GM19023 (cell line): ENCODE measurements at regions not wholly inside any gene's neighbourhood (a gene's known extent, or its start where the extent isn't known, plus 50 kb on each side); places are given as distances from the start of the nearest gene placed in this dataset.

Experiments
- ATAC-seq: cut with Tn5 transposase; IDR thresholded peaks from one replicate; pipeline ENCODE4 v1.9.1; 2021; ENCODE audit warnings: mild to moderate bottlenecking, moderate library complexity; ENCODE audit not compliant: unreplicated experiment

GRCh38 chr4:126004941-126005340 lies 690.2 kb downstream of the FAT4 start:
- no peak for ATAC-seq

GRCh38 chr4:126007142-126007541 lies 692.4 kb downstream of the FAT4 start:
- no peak for ATAC-seq

GRCh38 chr4:126012691-126013290 lies 698.0 kb downstream of the FAT4 start:
- ATAC-seq, result no peak

GRCh38 chr4:126018274-126018673 lies 703.5 kb downstream of the FAT4 start:
- ATAC-seq, result no peak

GRCh38 chr4:126023896-126024295 lies 709.1 kb downstream of the FAT4 start:
- ATAC-seq, result no peak

- no peak for ATAC-seq
Observed at GRCh38 chr4:126027601-126028000, 712.8 kb downstream of the FAT4 start.

- ATAC-seq, result no peak
Observed at GRCh38 chr4:126028876-126029275, 714.1 kb downstream of the FAT4 start.

GRCh38 chr4:126037231-126037630 lies 722.5 kb downstream of the FAT4 start:
- no peak for ATAC-seq

GRCh38 chr4:126038502-126039144 lies 723.9 kb downstream of the FAT4 start:
- no peak for ATAC-seq

GRCh38 chr4:126046081-126046614 lies 731.4 kb downstream of the FAT4 start:
- ATAC-seq, result no peak

- ATAC-seq, result no peak
Observed at GRCh38 chr4:126047114-126047513, 732.4 kb downstream of the FAT4 start.

- no peak for ATAC-seq
Observed at GRCh38 chr4:126051689-126052424, 737.1 kb downstream of the FAT4 start.

- ATAC-seq, result no peak
Observed at GRCh38 chr4:126056116-126056650, 741.4 kb downstream of the FAT4 start.

- ATAC-seq, result no peak
Observed at GRCh38 chr4:126057371-126057770, 742.6 kb downstream of the FAT4 start.

GRCh38 chr4:126058596-126058995 lies 743.8 kb downstream of the FAT4 start:
- no peak for ATAC-seq

- no peak for ATAC-seq
Observed at GRCh38 chr4:126061655-126062054, 746.9 kb downstream of the FAT4 start.

GRCh38 chr4:126065016-126065415 lies 750.3 kb downstream of the FAT4 start:
- no peak for ATAC-seq

GRCh38 chr4:126071346-126072333 lies 756.9 kb downstream of the FAT4 start:
- ATAC-seq, result no peak

GRCh38 chr4:126081336-126081735 lies 766.6 kb downstream of the FAT4 start:
- no peak for ATAC-seq

GRCh38 chr4:126086041-126086440 lies 771.3 kb downstream of the FAT4 start:
- no peak for ATAC-seq
